GM19467 (cell line): ENCODE measurements at regions not wholly inside any gene's neighbourhood (a gene's known extent, or its start where the extent isn't known, plus 50 kb on each side); places are given as distances from the start of the nearest gene placed in this dataset.

Experiments used
- ATAC-seq: cut with Tn5 transposase; IDR thresholded peaks from one replicate; pipeline ENCODE4 v1.9.1; 2021; ENCODE audit warnings: mild to moderate bottlenecking, moderate library complexity; ENCODE audit not compliant: unreplicated experiment

DNA sequence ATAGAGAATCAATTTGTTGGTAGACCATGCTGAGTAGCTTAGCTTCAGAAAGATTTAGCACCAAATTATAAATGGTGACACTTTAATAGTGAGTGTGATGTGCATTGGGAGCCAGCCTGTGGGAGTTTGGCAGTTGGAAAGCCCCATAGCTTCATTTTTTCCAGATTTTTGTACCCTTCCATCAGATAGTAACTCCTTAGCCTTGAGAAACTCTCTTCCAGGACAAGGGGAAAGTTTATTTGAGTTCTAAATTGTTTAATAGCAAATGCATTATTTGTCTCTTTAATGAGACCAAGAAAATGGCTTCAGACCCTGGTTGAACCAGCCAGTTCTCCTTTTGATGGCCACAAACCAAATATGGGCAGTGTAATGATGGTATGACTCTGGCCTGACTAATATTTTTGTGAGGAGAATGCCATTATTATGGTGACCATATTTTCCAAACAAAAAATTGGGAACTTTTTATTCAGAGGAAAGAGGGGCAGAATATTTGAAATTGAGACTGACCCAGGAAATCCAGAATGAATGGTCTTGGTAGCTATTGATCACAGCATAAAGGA, 49.8 kb downstream of the PLCE1 start:
- ATAC-seq: no peak

DNA sequence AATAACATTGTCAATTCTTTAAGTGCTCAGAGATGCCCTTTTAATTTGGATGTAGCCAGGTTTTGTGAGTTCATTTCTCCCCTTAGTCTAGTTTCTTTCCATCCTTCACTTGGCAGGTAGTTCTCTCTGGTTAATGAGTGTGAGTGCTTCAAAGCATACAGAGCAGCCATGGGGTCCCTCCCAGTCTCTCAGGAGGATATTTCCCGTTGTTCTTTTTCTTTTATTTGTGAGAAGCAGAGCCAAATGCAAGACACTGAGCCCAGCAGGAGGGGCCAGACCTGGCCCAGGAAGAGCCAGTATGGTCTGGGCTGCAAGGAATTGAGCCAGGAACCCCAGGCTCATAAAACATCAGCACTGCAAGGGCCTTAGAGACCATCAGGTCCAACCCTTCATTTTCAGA, 52.4 kb downstream of the PLCE1 start:
- ATAC-seq: no peak

DNA sequence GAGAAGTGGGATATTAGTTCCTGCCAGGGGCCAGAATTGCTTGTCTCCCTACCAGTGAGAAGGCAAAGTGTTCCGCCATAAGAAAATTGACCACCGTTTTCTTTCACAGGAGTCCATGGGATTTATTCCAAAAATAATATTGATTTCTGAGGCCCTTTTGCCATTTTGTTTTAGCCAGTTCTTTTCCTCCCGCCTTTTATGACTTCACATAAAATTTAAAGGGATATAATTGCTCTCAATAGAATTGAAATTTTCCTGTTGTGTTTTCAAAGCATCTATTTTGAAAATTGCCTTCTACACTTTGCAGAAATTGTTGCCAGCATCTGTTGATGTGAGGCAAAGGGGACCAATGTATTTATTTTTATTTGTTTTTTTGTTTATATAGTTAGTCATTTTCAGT, 53.6 kb downstream of the PLCE1 start:
- ATAC-seq: no peak

DNA sequence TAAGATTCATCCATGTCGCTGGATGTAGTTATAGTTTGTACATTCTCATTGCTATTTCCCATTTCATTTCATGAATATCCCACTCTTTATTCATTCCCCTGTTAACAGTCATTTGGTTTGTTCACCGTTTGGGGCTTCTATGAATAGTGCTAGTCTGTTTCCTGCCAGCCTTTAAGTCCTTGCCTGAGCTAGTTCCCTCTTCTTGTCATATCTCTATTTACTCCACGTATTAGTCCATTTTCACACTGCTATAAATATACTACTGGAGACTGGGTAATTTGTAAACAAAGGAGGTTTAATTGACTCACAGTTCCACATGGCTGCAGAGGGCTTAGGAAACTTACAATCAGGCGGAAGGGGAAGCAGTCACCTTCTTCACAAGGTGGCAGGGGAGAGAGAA, 56.2 kb downstream of the PLCE1 start:
- no peak for ATAC-seq

DNA sequence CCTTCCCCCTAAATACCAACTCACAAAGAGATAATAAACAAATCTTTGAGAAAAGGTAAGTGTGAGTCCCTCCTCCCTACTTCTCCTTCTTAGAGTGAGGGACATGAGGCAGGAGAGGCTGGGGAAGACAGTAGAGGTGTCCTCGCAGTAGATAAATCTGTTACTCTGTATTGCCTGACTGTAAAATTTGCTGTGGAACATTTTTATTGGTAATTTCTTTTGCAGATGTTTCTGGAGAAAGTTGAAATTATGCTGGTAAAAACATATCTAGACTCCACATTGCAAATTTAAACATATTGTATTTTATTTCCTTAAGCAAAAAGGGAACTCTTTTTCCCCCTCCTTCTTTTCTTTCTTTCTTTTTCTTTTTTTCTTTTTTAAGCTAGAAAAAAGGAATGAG, 58.5 kb downstream of the PLCE1 start:
- no peak for ATAC-seq

DNA sequence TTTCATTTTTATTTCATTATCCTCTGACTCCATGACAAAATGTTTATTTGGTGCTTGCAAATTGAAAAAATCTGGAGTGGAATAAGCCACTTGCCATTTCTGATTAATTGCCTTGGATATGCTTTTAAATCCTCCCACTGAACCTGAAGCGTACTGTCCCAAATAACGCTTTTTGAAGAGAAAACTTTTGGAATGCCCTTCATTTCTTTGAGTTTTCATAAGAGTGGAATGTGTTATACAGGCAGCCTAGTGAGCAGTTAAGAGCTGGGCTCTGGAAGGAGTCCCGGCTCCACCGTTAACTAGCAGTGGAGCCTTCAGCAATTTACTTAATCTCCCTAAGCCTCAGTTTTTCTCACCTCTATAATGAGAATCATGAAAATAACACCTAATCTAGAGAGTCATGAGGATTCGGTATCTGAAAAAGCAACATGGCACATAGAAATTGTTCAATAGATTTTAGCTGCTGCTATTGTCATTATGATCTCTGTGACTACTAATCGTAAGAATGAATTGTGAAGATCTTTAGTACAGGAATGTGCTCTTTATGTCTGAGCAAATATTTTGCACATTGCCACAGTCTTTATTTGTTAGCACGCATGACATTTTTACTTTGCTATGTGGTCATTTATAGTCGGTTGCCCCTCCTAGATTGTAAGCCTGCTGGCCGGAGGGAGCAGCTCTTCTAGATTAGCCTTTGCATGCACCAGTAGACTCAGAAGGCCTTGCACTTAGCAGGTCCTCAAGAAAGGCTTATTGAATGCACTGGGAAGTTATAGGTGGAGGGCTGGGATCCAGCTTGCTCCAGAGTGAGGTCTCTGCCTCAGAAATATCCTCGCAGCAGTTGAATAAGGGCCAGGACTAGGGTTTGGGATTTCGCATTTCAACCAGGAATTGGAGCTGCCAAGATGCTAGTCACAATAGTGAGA, 59.4 kb downstream of the PLCE1 start:
- no peak for ATAC-seq

DNA sequence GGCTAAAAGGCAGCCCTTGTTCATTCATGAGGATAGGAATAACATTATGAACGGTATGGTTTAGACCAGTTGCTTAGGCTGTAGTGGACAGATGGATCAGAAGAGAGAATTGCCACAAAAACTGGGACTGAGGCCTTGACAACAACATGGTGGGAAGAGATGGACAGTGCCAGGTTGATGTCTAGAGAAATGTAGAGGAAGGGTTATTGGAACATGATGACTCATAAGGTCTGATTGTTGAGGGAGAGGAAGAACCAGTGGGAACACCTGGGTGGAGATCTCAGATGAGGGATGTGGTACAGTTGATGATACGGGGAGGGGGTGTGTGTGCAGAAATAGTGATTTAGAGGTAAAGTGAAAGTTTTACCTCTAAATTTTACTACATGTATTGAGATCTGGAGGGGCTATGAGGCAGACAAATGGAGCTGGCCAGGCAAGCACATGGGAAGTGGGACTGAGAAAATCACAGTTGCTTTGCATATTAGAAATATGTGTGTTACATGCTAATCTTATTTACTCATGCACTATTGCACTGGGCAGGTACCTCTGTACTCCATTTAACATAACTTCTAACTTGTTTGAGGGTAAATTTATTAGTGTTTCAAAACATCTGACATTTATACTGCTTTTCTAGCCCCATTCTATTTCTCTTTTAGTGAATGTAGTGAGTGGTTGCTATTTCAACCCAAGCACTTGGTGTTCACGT, 65.6 kb downstream of the PLCE1 start:
- ATAC-seq: no peak

DNA sequence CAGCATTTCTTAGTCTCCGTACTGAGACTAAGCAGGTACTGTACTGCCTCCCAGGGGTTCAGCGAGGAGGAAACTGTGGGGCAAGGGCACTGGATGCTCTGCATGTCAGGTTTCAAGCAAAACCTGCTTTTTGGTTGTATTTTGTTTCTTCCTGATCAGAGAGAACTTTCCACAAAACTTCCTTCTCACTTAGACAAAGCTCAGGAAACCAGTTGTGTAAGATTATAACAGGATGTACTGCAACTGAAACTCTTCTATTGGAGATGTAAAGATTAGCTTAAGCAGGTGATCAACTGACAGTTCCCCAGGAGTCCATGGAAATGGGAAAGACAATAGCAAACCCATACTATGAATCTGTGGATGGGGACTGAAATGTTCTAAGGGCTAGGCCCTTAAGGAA, 67.3 kb downstream of the PLCE1 start:
- no peak for ATAC-seq

DNA sequence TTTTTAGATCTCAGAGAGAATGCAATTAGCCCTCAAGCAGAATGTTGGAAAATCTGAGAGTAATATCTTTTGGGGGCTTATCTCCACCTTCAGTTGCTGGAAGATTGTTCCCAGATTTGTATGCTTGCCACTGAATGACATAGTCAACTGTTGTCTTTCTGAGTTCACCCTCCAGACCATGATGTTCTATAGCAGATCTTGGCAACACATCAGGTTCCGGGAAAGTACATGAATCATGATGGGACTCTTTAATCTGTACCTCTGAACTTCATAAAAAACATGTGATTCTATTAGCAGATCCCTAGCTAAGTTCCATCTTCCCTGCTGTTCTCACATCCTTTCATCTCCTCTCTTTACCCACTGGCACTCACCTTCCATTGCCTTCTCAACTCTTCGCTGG, 68.9 kb downstream of the PLCE1 start:
- no peak for ATAC-seq

DNA sequence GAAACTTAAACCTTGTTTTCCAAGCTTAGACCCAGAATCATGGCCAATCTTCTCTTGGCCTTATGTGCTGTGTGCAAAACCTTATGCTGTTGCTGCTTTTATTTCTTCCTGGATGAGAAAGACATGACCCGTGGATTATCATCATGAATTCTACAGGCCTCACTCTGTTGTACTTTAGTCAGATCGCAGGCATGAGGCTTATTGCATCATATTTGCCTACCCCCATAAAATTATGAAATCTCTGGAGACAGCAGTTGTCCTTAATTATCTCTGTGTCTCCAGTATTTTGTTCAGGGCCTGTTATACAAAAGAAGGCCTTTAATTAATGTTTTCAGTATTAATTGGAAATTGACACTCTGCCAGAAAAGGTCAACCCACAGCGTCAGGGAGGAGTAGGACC, 71.6 kb downstream of the PLCE1 start:
- ATAC-seq: no peak

DNA sequence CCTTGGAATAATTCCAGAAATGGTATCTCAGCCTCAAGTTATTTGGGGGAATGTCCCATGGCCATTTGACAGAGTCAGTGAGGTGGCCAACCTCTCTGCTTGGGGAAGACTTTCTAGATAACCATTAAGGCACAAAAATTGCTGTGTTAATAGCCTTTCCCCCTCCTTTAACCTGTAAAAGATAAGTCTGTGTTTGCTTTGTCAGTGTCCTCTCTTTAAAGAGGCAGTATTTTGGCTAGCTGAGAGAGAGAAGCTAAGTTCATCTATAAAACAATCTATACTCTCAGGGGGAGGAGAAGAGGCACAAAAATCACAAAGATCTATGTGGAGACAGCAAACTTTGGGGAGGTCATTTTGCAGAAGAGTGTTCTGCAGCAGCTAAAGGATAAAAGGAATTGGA, 72.1 kb downstream of the PLCE1 start:
- no peak for ATAC-seq

DNA sequence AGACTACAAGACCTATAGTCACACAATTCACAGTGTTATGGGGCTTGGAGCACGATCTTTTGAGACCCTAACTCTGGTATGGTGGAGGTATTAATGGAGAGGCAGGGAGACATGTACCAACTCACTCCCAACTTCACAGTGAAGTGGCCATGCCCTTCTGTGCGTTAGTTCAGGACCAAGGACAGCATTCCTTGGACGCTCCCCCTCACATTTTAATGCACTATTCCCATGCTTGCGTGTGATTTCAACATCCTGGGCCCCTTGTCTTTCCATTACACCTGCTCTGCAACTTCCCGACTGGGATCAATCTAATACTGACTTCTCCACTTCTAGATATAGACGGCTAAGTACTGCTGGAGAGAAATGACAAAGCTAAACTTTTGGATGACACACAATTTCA, 72.7 kb downstream of the PLCE1 start:
- no peak for ATAC-seq

DNA sequence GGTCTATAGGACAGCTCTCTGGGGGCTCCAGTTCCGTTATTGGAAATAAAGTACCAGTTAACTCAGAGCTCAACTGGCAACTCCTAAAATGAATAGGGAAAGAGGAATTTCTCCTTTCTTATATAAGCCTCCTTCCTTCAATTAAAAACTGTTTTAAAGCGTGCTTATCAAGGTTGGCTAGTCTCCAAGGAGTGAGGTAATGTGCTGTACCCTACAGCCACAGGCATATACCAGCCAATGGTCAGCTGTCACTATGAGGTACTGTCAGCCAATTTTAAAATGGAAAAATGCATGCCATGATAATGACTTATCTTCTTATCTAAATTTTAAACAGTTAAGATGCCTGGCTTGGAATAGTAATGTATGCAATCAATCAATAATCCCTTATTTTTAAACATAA, 76.2 kb downstream of the PLCE1 start:
- no peak for ATAC-seq

DNA sequence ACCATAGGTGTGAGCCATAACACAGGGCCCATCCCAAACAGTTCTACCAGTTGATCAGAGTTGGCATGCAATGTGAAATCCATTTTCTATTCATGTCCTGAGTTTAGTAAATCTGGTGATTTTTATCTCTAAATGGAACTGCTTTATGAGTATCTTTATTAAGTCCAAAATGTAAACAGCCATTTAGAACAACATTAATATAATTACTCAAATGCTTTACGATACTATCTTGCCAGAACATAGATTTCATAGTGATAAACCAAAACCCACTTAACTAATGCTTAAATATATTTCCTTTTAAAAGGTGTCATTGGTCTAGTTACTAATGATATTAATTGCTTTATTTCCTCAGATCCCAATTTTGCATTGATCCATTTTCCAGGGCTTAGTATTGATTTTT, 80.7 kb downstream of the PLCE1 start:
- ATAC-seq: no peak

DNA sequence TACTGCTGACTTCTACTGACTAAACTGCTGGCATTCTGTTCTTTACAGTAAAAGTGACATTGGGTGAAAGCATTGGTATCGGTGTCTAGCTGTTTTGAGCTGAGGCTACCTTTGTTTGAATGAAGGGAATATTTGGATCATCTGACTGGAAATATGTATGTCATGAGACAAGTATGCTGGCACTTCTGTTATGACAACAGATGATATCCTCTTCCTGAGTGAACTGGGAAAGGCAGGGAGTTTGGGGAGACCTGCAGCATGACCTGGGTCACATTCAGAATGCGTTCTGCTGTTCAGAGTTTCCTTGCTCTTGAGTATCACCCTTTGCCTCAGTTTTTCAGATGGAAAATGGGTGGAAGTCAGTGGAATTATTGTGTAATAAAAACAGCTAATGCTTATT, 81.8 kb downstream of the PLCE1 start:
- no peak for ATAC-seq

DNA sequence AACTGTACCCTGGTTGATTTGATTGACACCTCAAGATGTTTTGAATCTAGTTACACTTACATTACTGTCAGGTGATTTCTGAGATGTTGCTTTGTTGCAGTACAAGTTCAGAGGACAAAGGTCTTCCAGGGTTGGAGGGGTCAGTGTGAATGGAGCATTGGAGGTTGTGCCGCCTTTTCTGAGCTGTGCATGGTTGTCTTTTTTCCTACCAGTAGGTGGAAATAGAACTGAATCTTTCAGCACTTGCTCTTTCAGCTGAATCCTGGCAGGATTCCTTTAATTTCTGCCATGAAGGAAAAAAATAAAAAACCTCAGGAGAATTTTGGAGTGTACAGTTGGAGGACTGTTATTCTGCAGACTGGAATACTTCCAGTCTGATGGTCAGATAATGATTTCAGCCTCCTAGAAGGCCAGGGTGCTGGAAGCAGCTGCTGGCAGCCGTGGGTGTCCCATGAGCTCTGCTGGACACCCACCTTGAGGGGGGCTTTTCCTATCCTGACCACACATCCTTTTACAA, 82.7 kb downstream of the PLCE1 start:
- no peak for ATAC-seq

DNA sequence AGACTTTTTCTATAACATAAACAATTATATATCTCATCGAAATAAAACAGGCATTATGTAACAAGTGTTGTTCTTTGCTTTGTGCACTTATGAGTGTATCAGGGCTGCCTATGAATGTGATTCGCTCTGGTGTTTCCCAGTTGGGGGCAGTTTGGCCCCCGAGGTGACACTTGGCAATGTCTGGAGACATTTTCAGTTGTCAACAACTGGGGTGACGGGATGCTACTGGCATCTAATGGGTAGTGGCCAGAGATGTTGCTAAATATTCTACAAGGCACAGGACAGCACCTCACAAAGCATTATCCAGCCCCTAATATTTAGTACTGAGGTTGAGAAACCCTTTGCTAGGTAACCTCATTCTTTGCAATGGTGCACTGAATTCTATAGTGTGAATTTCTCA, 83.3 kb downstream of the PLCE1 start:
- no peak for ATAC-seq

DNA sequence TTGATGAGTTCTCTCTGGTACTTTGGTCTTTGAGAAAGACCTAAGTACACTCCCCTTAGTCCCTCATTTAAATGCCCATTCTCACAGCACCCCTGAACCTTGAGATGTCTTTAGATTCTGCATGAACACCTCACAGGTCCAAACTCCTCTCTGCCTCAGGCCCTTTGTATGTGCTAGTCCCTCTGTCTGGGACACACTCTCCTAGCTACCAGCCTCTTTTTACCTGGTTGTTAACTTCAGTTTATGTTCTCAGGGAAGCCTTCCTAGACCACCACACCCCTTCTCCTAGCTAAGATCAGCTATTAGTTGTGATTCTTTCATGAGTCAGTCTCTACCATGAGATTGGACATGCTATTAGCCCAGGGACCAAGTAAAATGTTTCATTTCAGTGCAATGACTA, 86.4 kb downstream of the PLCE1 start:
- no peak for ATAC-seq

DNA sequence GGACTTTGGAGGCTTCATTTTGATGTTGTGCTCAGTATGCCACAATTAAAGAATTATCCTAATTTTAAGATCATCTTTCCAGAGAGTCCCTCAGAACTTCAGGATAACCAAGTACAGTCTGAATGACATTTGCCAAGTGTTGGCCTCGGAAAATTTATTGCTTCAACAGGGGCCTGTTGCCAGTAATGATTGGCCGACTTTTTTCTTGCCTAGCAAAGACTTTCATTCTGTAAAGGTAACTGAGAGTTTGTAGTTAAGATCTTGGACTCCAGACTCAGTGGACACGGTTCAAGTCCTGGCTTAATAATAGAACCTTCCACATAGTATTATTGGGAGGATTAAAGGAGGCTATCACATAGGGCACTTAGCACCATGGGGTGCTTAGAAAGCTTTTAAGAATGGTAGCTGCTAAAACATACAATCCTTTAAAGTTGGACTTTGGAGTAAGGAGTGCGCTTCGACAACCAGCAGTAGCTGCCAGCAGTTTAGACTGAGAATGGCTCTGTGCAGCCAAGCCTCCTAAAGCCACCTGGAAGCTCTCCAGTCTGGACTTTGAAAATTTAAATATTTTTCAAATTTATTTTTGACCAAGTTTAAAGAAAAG, 90.0 kb downstream of the PLCE1 start:
- ATAC-seq: no peak

DNA sequence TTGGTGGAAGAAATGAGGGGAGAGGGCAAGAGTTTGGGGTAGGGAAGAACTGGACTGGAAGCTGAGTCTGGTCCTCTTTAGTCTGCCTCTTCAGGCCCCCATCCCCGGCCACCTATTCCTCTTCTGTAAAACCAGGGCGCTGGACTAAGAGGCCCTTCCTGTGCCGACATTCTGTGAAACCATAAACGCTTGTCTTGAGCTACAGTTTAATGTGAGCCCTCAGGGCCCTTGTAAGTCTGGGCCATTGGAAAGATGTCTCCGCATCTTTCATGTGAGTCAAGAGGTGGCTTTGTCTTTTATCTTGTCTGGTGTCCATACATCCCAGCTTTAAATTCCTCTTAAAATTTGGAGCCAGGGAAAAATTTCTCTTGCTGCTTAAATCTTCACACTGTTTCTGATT, 90.6 kb downstream of the PLCE1 start:
- no peak for ATAC-seq

DNA sequence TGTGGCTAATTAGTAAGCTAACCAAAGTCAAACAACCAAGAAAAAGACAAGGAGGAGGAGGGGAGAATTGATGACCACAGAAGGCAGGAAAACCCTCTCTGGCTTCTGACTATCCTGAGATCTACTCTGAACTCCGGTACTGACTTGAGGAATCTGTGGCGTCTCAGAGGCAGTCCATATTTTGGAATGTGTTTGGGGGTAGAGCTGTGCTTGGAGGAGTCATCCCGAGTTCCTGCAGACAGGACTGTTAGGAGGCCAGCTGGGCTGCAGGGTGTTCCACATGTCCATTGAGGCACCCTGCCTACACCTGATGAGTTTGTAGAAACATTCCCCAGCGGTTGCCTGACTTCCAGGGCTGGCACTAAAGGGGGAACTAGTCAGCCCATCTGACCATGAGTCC, 91.6 kb downstream of the PLCE1 start:
- no peak for ATAC-seq
